ENCODE measurements at regions not wholly inside any gene's neighbourhood (a gene's known extent, or its start where the extent isn't known, plus 50 kb on each side); places are given as distances from the start of the nearest gene placed in this dataset.

DNA sequence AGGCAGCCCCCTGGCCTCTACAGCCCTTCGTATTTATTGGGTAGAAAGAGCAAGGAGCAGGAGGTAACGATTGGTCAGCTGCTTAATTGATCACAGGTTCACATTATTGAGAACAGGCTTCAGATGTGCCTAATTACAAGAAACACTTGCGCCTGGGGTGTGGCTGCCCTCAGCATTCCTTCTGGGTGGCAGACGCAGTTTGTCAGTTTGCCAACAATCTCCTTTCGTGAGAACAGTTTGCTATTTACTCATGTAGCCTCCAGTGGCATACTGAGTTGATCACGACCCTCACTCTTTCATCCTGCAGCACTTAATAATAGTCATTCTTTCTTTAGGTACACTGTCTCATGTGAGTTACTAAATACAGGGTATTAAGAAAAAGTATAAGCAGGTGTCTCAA is 985.6 kb downstream of the SLITRK5 start:
- Histone ChIP-seq H3K9me3 (ENCODE audit: control insufficient read depth, insufficient read depth, low read length) (no peaks in the 10 kb centered on the region), H3K27me3 (ENCODE audit: control insufficient read depth, low read length) (no peaks in the 10 kb centered on the region), H3F3A (ENCODE audit: control insufficient read depth, insufficient read depth) (no peaks in the 10 kb centered on the region), H3K27ac (ENCODE audit: low read depth, low read length) (no peak overlapping the region), H3K9me2 (replicated peaks; ENCODE audit: control insufficient read depth, low read length) (no peaks in the 10 kb centered on the region), H3K4me3 (ENCODE audit: low read length) (no peak overlapping the region), H3K4me1 (ENCODE audit: control insufficient read depth, low read length) (no peaks in the 10 kb centered on the region), H3K79me2 (ENCODE audit: control insufficient read depth, low read length) (no peaks in the 10 kb centered on the region), H3K36me3 (ENCODE audit: control insufficient read depth, low read length) (no peaks in the 10 kb centered on the region), H4K20me1 (ENCODE audit: control insufficient read depth, insufficient read depth, low read depth, low read length) (no peaks in the 10 kb centered on the region), H3K4me2 (ENCODE audit: low read length) (no peak overlapping the region)
- no peak for TF ChIP-seq EZH2phosphoT487 (IDR thresholded peaks at IDR 0.05; ENCODE audit: borderline replicate concordance, low read length)
- TF ChIP-seq, protein P1, sequence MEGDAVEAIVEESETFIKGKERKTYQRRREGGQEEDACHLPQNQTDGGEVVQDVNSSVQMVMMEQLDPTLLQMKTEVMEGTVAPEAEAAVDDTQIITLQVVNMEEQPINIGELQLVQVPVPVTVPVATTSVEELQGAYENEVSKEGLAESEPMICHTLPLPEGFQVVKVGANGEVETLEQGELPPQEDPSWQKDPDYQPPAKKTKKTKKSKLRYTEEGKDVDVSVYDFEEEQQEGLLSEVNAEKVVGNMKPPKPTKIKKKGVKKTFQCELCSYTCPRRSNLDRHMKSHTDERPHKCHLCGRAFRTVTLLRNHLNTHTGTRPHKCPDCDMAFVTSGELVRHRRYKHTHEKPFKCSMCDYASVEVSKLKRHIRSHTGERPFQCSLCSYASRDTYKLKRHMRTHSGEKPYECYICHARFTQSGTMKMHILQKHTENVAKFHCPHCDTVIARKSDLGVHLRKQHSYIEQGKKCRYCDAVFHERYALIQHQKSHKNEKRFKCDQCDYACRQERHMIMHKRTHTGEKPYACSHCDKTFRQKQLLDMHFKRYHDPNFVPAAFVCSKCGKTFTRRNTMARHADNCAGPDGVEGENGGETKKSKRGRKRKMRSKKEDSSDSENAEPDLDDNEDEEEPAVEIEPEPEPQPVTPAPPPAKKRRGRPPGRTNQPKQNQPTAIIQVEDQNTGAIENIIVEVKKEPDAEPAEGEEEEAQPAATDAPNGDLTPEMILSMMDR (IDR thresholded peaks at IDR 0.05; ENCODE audit: low read depth, low read length, poor library complexity, severe bottlenecking), result no peak

DNA sequence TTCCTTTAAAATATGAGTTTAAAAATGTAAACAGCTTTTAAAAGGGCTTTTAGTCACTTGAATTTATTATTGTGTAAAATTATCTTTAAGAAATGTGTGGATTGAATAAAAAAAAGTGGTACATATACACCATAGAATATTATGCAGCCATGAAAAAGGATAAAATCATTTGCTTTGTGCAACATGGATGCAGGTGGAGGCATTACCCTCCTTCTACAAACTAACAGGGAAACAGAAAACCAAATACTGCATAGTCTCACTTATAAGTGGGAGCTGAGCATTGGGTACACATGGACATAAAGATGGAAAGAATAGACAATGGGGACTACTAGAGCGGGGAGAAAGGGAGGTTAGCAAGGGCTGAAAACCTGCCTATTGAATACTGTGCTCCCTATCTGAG is 999.3 kb downstream of the SLITRK5 start:
- H3F3A ChIP-seq (ENCODE audit: control insufficient read depth, insufficient read depth), result no peaks in the 10 kb centered on the region
- TF ChIP-seq EZH2phosphoT487 (IDR thresholded peaks at IDR 0.05; ENCODE audit: borderline replicate concordance, low read length), result no peak
- TF ChIP-seq, protein P1 (IDR thresholded peaks at IDR 0.05; ENCODE audit: low read depth, low read length, poor library complexity, severe bottlenecking), result no peak

DNA sequence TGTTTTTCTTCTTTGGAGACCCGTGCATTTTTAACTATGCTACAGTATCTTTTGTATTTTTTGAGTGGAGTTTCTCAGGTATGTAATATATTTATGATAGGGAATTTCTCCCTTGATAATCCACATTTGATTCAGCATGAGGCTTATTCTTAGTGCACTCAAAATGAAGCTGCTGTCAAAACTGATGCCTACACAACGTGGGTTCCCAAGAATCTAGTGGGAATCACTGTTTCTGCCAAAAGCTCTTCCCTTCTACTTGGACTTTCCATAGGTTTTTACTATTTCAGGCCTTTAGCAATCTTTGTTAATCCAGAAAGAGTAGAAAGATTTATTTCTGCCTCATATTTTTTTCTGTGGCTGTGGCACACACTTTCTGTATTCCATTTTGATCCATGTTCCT is 1003.7 kb downstream of the SLITRK5 start:
- no peak overlapping the region for H3K4me2 ChIP-seq (ENCODE audit: low read length)
- no peaks in the 10 kb centered on the region for H3K27me3 ChIP-seq (ENCODE audit: control insufficient read depth, low read length)
- H3K4me1 ChIP-seq (ENCODE audit: control insufficient read depth, low read length), result no peaks in the 10 kb centered on the region

More for the DNA sequence above, 999.3 kb downstream of the SLITRK5 start:
- Histone ChIP-seq H3K4me1 (ENCODE audit: control insufficient read depth, low read length) (no peaks in the 10 kb centered on the region), H3K9me3 (ENCODE audit: control insufficient read depth, insufficient read depth, low read length) (no peaks in the 10 kb centered on the region), H3K27me3 (ENCODE audit: control insufficient read depth, low read length) (no peaks in the 10 kb centered on the region), H3K4me2 (ENCODE audit: low read length) (no peak overlapping the region), H3K79me2 (ENCODE audit: control insufficient read depth, low read length) (no peaks in the 10 kb centered on the region), H3K4me3 (ENCODE audit: low read length) (no peak overlapping the region), H3K27ac (ENCODE audit: low read depth, low read length) (no peak overlapping the region), H3K36me3 (ENCODE audit: control insufficient read depth, low read length) (no peaks in the 10 kb centered on the region), H4K20me1 (ENCODE audit: control insufficient read depth, insufficient read depth, low read depth, low read length) (no peaks in the 10 kb centered on the region), H3K9me2 (replicated peaks; ENCODE audit: control insufficient read depth, low read length) (no peaks in the 10 kb centered on the region)

More for the DNA sequence above, 1003.7 kb downstream of the SLITRK5 start:
- H3K27ac ChIP-seq (ENCODE audit: low read depth, low read length), result no peak overlapping the region
- no peaks in the 10 kb centered on the region for H4K20me1 ChIP-seq (ENCODE audit: control insufficient read depth, insufficient read depth, low read depth, low read length)
- H3K9me2 ChIP-seq (replicated peaks; ENCODE audit: control insufficient read depth, low read length), result no peaks in the 10 kb centered on the region
- H3K36me3 ChIP-seq (ENCODE audit: control insufficient read depth, low read length), result no peaks in the 10 kb centered on the region
- no peaks in the 10 kb centered on the region for H3K79me2 ChIP-seq (ENCODE audit: control insufficient read depth, low read length)
- TF ChIP-seq, protein P1 (IDR thresholded peaks at IDR 0.05; ENCODE audit: low read depth, low read length, poor library complexity, severe bottlenecking), result no peak
- TF ChIP-seq EZH2phosphoT487 (IDR thresholded peaks at IDR 0.05; ENCODE audit: borderline replicate concordance, low read length), result no peak
- H3K9me3 ChIP-seq (ENCODE audit: control insufficient read depth, insufficient read depth, low read length), result no peaks in the 10 kb centered on the region
- no peaks in the 10 kb centered on the region for H3F3A ChIP-seq (ENCODE audit: control insufficient read depth, insufficient read depth)
- H3K4me3 ChIP-seq (ENCODE audit: low read length), result no peak overlapping the region
